ENCODE measurements at regions not wholly inside any gene's neighbourhood (a gene's known extent, or its start where the extent isn't known, plus 50 kb on each side); places are given as distances from the start of the nearest gene placed in this dataset.
A peak's percentile ranks its signal among the peaks of the same experiment; 100 is the strongest.

GRCh38 chr9:4386819-4387218, 87.0 kb upstream of the GLIS3 start:
- no peak for DNase-seq (ENCODE audit: low read depth in 4 of 4, low spot score in 2 of 4)

DNA sequence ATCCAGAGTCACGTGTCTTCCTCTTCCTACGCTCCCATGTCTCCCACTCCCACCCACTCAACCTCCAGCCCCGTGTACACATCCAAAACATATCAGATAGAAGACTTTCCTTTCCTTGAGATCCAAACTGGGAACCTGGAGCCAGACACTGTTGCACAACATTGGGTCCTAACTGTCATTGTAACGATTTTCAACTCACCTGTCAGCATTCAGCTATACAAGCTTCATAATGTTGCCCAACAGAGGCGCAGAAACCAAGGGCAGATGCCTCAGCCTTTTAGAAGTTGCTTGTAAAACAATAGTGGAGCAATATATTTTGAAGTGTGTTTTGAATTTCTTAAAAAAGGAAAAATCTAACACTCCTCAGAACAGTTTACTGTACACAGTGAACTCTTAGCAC, 84.9 kb upstream of the GLIS3 start:
- DNase-seq (ENCODE audit: low read depth in 4 of 4, low spot score in 2 of 4) = no peak

- no peak for DNase-seq (ENCODE audit: low read depth in 4 of 4, low spot score in 2 of 4)
These were observed 83.0 kb upstream of the GLIS3 start for GRCh38 chr9:4382722-4383317.

- DNase-seq (ENCODE audit: low read depth in 4 of 4, low spot score in 2 of 4) = no peak
These were observed 81.9 kb upstream of the GLIS3 start for GRCh38 chr9:4381744-4382143.

GRCh38 chr9:4380406-4380805, 80.5 kb upstream of the GLIS3 start:
- DNase-seq (ENCODE audit: low read depth in 4 of 4, low spot score in 2 of 4) = no peak

- DNase-seq (ENCODE audit: low read depth in 4 of 4, low spot score in 2 of 4) = peak in 2 of 4 donors; percentile 17 to 23
These were observed 75.7 kb upstream of the GLIS3 start for GRCh38 chr9:4375424-4376200.

DNA sequence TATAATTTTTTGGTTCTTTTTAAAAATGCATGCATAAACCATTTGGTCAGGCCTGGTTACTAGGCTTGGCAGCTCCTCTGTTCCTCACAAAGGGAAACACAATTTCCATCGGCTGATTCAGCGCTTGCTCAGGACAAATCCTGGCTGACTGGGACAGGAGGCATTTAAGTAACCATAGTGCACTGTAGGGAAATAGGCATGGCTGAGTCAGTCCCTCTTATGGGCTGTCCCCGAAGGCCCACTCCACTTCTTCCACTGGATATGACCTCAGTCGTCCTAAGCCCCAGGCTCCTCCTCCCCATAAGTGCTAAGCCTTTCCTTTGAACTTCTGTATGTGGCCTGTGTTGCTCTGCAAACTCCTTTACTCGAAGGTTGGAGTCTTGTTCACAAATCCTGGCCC, 71.2 kb upstream of the GLIS3 start:
- DNase-seq (ENCODE audit: low read depth in 4 of 4, low spot score in 2 of 4) = no peak

- DNase-seq (ENCODE audit: low read depth in 4 of 4, low spot score in 2 of 4) = no peak
These were observed 70.6 kb upstream of the GLIS3 start for GRCh38 chr9:4370501-4370900.

DNA sequence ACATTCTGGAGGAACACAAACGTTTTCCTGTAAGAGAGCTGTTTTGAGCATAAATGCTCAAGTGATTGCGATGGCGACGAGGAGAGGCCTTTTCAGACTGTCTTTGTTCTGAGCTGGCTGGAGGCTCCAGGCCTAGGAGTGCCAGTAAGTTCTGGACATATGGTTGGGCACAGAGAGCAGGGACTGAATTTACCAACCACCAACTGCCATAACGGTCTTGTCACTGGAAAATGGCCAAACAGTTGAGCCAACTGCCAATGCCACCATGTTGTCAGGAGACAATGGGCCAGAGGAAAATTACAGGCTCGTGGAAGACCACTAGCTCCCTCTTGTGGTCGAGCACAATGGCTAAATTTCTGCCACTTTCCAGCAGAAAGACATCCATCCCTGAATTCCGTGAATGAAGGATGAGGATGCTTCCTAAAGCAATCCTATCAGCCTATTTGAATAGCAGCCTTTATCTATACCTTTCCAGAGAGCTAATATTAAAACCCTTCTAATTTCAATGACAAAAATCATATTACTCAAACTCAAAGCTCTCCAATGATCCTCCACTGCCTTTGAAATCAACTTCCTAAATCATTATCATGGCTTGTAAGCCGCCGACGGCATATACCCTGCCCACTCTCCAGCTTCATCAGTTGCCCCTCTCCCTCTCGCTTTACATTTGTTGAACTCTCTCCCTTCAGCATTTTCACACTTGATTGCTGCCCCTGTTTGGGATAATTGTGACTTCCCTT, 66.9 kb upstream of the GLIS3 start:
- no peak for DNase-seq (ENCODE audit: low read depth in 4 of 4, low spot score in 2 of 4)

DNA sequence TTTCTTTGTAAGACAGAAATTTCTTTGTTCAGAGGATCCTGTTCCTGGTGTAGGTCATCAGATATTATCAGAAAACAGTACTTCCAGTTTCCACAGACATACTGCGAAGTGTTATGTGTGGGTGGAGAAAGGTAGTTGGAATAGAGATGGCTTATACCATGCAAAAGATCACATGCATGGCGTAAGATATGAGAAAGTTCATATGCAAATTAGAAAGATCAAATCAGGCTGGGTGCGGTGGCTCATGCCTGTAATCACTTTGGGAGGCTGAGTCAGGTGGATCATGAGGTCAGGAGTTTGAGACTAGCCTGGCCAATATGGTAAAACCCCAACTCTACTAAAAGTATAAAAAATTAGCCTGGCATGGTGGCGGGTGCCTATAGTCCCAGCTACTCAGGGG, 65.2 kb upstream of the GLIS3 start:
- DNase-seq (ENCODE audit: low read depth in 4 of 4, low spot score in 2 of 4) = no peak

DNA sequence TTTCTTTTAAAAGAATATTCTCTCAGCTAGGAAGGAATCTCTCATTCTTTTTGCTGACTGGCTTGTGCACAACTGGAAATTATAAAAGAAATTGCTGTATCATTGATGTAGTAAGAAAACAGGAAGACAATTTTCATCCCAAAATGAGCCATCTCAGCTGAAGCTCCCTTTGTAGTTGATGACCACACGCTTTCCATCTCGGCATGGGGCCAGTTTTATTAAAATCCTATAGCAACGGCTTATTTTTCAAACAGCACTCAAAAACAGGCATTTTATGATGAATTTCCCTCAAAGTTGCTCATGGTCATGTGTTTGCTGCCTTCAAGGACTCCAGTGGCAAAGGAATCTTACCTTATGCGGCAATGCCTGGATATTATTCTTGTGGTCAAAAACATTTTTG, 62.4 kb upstream of the GLIS3 start:
- DNase-seq (ENCODE audit: low read depth in 4 of 4, low spot score in 2 of 4) = no peak

GRCh38 chr9:4359016-4359415, 59.1 kb upstream of the GLIS3 start:
- DNase-seq (ENCODE audit: low read depth in 4 of 4, low spot score in 2 of 4) = no peak

DNA sequence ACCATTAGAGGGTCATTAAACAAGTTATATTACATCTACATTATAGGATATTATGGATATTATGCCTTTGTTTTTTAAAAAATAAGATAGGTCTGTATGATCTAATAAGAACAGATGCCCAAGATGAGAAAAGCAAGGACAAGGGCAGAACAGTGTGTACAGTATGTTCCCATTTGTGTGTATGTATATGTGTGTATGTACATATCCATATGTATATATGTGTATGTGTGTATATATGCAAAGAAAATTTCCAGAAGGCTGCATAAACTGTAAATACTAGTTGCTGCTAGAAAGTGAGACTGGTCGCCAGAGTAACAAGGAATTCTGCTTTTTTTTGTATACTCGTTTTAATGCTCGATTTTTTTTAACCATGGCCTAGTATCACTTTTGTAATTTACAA, 58.1 kb upstream of the GLIS3 start:
- no peak for DNase-seq (ENCODE audit: low read depth in 4 of 4, low spot score in 2 of 4)

DNA sequence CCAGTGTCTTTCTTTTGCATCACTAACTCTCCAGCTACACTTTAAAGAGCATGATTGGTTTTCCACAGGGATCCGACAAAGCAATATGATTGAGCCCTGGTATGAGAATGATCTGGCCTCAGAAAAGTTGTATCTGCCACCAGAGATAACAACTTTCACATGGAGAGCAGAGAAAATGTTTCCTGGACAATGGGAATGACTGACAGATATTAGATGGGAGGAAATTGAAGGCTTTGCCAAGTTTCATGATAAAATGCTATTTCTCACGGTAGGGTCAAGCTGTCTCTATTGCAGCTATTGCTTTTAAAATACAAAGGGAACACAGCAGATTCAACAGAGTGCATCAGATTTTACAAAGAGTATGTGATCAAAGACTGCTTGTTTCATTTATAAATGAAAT, 56.4 kb upstream of the GLIS3 start:
- no peak for DNase-seq (ENCODE audit: low read depth in 4 of 4, low spot score in 2 of 4)

DNA sequence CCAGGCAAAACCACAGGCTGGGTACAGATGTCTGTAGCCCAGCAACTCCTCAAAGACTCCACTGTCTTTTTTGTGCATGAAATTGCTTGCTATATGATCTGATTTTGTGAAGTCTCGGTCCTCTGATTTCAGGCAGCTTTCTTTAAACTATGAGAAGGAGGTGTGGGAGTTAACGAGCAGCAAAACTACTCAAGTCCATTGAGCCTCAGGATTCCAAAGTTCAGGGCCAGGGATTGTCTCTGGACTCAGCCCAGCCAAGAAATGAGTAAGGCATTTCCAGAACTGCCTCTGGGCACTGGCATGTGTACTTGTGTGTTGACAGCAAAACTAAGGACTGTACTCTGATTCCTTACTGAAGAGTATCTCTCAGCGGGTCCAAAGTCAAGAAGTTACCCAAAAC, 53.4 kb upstream of the GLIS3 start:
- DNase-seq (ENCODE audit: low read depth in 4 of 4, low spot score in 2 of 4) = no peak

- DNase-seq (ENCODE audit: low read depth in 4 of 4, low spot score in 2 of 4) = no peak
These were observed 50.0 kb upstream of the GLIS3 start for GRCh38 chr9:4349816-4350418.

Measured in left renal cortex interstitium (tissue), 4 donors.